Inflammatory macrophage treated with lipopolysaccharide for 4 hours (primary cell): ENCODE measurements at regions not wholly inside any gene's neighbourhood (a gene's known extent, or its start where the extent isn't known, plus 50 kb on each side); places are given as distances from the start of the nearest gene placed in this dataset.
"Not testable (repeated sequence)": the region's sequence is repeated elsewhere in the genome, so short reads cannot be mapped to it uniquely, and the experiment has no call there.

ENCODE experiments used
- DNase-seq: peaks from one replicate; pipeline ENCODE4 v3.0.0-alpha.2; 2020

DNA sequence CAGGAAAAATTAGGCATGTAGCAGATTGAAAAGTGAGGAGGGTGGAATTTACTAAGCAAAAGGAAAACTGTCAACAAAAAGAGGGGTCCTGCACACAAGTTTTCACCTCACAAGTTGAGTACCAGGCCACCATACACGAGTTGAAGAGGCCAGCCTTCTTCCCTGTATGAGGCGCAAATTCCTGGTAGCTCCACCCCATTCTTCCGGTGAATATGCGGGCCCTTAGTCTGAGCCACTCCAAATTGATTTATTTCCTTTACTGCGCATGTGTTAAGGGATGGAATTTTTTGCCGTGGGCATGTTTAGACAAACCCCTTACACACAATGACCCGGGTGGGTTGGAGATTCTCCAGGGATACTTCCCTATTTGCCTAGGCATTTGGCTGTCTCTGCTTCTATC lies 942.1 kb upstream of the GRIA3 start:
- DNase-seq: no peak

DNA sequence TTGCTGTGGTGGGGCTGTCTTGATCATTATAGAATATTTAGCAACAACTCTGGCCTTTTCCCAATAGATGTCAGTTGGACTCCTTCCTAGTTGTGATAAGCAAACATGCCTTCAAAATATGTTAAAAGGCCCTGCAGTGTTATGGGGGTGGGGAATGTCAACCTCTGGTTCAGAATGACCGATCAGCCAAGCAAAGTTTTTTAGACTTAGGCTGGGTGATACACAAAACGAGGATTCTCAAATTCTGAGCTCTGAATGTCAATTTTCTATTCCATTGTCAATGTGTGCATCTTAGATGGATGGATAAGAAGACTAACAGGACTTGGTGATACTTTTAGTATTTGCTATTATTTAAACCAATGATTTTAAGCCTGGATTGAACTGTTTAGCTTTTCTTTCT lies 940.0 kb upstream of the GRIA3 start:
- no peak for DNase-seq

DNA sequence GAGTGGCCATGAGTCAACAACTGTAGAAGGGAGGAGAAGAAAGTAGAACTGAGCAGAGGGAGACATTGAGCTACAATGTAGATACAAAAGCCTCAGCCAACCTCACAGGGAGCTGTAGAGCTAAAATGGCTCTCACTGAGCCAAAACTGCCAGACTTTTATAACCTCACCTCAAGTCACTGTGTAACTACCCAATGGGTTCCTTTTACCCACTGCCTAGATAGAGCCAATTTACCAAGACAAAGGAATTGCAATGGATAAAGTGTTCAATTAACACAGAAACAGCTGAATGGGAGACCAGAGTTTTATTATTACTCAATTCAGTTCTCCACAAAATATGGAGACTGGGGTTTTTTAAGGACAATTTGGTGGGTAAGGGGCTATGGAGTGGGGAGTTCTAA lies 938.9 kb upstream of the GRIA3 start:
- no peak for DNase-seq

DNA sequence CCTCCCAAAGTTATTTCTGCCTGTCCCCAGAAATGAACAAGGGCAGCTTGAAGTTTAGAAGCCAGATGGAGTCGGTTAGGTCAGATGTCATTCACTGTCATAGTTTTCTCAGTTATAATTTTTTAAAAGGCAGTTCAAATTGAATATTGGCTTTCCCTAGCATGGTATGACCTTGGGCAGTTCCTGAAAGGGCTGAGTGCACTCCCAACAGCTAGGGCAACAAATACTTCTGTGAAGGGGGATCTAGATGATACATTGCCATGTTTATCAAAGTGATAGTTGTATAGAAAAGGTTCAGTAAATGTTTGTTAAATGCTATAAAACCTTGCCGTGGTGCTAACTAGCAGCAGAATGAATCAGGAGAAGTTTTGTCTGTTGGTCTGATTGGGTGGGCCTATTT lies 938.1 kb upstream of the GRIA3 start:
- DNase-seq: no peak

DNA sequence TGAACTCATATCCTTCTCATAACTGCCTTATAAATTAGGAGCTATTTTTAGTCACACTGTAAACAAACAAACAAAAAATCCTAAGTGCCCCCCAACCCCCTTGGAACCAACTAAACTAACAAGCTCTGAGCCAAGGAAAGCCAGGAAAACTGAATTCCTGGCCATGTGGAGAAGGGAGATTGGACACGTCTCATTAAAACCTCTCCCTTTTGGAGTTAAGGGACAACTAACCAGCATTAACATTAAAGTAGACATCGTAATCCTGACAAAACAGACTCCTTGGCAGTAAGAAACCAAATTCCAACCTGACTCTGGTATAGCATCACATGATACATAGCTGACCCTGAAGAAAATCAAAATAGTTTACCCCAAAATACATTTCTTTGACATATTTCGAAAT lies 937.1 kb upstream of the GRIA3 start:
- no peak for DNase-seq

DNA sequence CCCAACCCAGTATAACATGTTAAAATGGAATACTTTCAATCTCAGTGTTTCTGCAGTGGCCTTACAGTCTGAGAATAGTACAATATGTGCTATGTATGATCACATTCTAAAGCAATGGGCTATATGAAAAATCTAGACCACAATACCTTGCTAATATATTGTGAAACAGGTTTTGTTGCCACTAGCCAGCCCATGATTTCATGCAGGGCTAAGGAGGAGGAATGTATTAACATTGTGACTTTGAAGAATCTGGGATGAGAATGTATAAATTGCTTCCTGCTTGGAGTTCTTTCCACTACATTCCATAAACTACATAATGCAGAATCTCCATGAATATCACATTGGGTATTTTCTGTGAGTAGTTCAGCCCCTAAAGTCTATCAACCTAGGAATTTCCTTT lies 935.4 kb upstream of the GRIA3 start:
- no peak for DNase-seq

DNA sequence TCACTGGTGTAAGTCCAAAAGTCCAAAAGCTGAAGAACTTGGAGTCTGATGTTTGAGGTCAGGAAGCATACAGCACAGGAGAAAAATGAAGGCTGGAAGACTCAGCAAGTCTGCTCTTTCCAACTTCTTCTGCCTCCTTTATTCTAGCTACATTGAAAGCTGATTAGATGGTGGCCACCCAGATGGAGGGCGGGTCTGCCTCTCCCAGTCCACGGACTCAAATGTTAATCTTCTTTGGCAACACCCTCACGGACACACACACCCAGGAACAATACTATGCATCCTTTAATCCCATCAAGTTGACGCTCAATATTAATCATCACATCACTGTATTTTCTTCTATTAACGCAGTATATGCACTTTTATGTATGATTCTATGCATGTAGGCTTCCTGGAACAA lies 931.6 kb upstream of the GRIA3 start:
- DNase-seq: no peak

DNA sequence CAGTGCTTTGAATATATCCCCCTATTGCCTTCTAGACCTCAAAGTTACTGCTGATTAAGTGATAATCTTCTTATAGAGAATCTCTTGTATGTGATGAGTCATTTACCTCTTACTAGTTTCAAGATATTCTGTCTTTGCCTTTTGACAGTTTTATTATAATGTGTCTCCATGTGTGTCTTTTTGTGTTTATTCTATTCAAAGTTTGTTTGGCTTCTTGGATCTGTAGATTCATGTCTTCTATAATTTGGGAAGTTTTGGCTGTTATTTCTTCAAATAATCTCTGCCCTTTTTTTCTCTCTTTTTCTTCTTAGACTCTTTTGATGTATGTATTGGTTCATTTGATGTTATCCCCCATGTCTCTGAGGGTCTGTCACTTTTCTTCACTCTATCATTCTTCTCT lies 915.7 kb upstream of the GRIA3 start:
- no peak for DNase-seq

DNA sequence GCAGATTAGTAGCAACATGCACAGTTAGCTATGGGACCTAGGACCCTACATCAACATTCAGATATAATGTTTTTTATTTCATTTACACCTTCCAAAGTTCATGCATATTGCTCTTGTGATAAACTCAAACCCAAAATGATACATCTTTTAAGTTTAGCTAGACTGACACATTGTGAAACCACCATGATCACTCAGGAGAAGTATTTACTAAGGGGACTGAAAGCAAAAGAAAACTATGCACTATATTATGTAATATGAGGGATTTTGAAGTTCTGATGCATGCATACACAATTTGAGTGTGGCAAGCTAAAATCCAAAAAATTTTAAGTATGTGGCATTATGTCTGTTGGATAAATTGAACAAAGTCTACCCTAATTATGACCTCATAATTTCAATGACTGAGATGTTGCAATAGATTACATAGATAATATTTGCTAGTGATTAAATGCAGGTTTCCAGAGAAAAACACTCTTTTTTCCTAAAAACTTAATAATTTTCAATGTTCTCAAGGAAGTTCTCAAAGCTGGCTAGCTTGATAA lies 914.8 kb upstream of the GRIA3 start:
- DNase-seq: no peak

DNA sequence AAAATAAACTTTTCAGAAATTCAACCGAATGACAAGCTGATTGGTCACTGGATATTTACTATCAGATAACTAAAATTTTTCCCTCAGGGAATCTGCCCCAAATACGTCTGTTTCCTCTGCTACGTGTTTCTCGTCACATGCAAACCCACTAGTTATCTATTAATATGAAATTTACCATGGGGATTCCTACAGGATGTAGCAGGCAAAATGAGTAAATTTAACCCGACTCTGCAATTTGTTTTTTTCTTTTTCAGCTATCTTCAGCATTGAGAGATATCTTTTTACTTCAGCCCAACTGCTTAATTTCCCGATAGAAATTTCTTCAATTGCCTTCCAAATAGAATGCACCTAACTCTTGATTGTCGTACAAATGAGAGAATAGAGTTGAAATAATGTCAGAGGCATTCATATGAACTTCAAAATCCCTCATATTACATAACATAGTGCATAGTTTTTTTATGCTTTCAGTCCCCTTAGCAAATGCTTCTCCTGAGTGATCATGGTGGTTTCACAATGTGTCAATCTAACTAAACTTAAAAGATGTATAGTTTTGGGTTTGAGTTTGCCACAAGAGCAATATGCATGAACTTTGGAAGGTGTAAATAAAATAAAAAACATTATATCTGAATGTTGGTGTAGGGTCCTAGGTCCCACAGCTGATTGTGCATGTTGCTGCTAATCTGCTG lies 913.1 kb upstream of the GRIA3 start:
- no peak for DNase-seq

DNA sequence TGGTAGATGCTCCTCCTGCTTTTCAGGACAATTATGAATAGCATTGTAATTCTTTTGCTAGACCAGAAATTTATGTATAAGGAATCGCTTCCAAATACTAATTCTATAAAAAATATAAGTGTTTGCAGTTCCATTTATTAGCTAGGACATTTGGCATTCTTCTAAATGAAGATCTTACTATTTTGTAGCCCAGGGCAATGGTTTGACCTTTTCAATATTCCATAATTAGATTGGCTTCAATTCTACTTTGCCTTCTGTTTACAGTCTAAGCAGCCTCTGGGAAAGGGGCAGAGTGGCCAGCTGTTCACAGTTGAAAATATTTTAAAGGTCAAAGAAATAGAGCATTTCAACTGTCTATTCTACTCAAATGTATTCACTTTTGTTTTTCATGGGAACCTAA lies 912.1 kb upstream of the GRIA3 start:
- DNase-seq: no peak

DNA sequence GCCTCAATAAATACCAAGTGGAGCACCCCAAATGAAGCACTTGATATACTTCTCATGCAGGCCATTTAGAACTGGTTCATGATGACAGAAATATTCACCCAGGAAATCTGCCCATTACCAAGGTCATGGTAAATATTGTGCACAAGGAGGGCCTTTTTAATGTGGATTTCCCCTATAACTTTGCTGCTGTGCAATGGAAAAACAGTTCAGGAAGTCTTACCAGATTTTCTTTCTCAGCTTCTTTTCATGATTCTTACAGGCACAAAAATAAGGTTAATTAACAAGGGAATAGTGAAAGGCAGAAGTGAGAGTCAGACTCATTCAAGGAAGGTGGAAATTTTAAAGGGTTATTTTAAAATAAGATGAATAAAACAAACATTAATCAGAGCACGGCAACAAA lies 904.3 kb upstream of the GRIA3 start:
- DNase-seq: no peak

DNA sequence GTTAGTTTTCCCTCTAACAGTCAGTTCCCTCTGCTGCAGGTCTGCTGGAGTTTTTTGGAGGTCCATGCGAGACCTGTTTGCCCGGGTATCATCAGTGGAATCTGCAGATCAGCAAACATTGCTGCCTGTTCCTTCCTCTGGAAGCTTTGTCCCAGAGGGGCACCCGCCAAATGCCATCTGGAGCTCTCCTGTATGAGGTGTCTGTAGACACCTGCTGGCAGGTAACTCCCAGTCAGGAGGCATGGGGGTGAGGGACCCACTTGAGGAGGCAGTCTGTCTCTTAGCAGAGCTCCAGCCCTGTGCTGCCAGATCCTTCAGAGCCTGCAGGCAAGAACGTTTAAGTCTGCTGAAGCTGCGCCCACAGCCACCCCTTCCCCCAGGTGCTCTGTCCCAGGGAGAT lies 884.3 kb upstream of the GRIA3 start:
- not testable (repeated sequence) for DNase-seq

DNA sequence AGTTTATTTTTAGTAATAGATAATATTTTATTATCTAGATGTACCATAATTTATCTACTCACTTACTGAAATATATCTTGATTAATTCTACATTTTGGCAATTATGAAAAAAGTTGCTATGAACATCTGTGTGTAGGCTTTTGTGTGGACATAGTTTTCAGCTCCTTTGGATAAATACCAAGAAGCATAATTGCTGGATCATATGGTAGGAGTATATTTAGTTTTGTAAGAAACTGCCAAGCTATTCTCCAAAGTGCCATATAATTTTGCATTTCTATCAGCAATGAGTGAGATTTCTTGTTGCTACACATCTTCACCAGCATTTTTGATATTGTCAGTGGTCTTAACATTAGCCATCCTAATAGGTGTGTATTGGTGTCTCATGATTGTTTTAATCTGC lies 882.6 kb upstream of the GRIA3 start:
- no peak for DNase-seq

DNA sequence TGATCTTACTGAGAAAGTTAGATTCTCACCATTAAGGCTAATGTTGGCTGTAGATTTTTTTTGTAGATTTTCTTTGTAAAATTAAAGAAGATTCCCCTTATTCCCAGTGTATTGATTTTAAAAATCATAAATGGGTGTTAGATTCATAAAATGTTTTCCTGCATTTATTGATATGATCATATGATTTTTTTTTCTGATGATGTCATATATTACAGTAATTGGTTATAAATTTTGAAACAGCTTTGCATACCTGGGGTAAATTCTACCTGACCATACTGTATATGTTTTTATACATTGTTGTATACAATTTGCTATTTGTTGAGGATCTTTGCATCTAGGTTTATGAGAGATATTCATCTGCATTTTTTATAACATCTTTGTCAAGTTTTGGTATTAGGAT lies 880.3 kb upstream of the GRIA3 start:
- no peak for DNase-seq

DNA sequence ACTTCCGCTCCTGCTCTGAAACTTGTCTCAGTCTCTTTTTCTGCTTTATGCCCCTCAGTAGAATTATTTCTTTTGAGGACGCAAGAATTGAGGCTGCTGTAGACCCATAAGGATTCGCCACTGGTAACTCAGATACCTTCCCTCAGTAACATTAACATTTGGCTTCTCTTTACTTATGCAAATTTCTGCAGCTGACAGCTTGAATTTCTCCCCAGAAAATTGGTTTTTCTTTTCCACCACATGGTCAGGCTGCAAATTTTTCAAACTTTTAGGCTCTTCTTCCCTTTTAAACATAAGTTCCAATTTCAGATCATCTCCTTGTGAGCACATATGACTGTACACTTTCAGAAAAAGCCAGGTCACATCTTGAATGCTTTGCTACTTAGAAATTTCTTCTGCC lies 839.3 kb upstream of the GRIA3 start:
- DNase-seq: no peak

DNA sequence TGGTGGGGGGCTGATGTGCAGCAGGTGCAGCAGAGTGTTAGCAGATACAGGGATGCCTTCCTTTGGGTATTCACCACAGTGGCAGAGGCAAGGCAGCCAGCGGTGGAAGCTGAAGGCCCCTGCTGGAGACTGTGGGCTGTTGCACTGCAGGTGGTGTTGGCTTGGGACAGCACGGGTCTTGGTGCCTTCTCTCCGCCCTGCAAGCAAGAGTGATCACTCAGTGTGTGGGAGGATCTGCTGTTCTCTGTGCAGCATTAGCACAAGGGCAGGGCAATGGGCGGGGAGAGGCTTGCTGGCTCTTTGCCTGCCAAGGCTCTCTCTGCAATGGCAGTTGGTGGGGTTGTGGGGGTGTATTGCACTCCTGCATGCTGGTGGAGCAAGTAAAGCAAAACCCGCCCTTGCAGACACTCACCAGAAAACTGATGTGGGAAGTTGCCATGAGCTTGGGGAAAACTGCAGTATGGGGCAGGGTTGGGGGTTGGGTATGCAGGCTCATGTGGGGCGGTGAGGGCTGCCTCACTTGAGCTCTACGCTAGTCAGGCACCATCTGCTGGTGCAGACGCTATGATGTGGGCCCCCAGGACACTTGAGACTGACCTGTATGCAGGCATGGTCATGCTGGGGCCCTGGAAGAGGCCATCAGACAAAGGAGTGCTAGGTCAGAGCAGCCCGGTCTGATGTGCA lies 820.8 kb upstream of the GRIA3 start:
- DNase-seq: no peak

DNA sequence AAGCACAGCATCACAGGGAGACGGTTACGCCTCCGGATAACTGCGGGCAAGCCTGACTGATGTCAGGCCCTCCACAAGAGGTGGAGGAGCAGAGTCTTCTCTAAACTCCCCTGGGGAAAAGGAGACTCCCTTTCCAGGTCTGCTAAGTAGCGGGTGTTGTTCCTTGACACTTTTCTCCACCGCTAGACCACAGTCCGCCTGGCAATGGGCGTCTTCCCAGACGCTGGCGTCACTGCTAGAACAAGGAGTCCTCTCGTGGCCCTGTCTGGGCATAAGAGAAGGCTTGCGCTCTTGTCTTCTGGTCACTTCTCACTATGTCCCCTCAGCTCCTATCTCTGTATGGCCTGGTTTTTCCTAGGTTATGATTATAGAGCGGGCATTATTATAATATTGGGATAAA lies 808.5 kb upstream of the GRIA3 start:
- not testable (repeated sequence) for DNase-seq

DNA sequence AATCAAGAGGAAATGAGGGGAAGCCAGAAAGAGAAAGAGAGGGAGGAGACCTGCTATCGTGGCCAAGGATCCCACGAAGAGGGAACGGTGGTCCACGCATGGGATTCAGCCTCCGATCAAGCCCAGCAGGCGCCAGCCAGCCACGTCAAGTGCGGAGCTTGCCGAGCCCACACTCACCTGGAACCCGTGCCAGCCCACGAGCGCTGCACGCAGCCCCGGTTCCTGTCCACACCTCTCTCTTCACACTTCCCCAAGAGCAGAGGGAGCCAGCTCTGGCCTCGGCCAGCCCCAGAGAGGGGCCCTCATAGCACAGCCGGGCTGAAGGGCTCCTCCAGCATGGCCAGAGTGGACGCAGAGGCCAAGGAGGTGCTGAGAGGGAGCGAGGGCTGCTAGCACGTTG lies 795.1 kb upstream of the GRIA3 start:
- DNase-seq: no peak

DNA sequence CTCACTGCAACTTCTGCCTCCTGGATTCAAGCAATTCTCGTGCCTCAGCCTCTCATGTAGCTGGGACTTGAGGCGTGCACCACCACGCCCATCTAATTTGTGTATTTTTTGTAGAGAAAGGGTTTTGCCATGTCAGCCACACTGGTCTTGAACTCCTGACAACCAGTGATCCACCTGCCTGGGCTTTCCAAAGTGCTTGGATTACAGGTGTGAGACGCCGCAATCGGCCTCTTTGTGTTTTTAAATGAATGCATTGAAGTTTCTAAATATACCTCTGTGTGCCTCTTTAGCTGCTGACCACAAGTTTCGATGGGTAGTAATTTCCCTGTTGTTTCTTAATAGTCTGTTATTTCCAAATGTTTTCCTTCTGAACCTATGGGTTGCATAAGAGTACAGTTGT lies 765.3 kb upstream of the GRIA3 start:
- no peak for DNase-seq

DNA sequence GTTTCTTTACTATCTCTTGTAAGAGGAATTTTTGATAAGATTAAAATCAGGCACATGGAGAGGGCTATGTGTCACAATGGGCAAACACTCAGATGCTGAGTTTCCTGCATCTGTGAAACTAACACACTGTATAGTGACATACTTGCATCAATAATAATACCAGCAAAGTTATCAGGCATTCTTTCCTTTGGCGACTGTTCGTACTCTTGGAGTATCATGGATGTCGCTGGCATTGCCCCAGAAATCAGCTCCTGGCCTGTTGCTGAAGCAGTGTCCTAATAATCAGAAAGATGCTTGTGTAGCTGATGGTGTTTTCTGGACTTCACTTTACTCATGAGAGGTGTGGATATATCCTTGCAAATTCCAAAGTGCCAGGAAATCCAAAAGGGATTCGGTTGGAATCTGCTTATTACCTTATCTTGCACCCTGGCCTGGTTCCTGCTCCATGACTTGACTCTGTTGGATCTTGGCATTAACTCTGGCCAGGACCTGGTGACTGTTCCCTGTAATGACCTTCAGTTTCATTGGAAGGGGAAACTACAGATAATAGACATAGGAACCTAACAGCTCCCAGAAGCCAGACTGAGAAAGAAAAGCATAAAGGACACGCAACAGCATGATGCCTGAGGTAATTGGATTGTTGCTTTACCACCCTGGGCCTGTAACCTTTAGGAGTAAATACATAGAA lies 762.5 kb upstream of the GRIA3 start:
- no peak for DNase-seq

DNA sequence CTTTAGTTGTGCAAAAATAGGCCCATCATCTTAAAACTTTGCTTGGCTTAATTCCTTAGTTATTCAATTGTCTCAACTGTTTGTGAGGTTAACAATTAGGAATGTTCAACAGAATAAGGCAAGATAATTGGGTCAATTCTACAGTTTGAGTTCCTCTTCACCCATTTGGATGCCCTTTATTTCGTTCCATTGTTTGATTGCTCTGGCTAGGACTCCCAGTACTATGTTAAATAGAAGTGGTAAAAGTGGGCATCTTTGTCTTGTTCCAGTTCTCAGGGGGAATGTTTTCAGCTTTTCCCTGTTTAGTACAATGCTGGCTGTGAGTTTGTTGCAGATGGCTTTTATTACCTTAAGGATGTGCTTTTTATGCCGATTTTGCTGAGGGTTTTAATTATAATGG lies 761.5 kb upstream of the GRIA3 start:
- no peak for DNase-seq

DNA sequence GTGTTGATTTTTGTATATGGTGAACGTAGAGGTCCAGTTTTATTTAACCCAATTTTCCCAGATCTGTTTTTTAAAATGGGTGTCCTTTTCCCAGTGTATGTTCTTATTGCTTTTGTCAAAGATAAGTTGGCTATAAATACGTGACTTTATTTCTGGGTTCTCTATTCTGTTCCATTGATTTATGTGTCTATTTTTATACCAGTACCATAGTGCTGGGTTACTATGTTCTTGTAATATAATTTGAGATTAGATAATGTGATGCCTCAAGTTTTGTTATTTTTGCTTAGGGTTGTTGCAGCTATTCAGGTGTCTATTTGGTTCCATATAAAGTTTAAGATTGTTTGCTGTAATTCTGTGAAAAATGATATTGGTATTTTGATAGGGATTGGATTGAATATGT lies 749.1 kb upstream of the GRIA3 start:
- no peak for DNase-seq

DNA sequence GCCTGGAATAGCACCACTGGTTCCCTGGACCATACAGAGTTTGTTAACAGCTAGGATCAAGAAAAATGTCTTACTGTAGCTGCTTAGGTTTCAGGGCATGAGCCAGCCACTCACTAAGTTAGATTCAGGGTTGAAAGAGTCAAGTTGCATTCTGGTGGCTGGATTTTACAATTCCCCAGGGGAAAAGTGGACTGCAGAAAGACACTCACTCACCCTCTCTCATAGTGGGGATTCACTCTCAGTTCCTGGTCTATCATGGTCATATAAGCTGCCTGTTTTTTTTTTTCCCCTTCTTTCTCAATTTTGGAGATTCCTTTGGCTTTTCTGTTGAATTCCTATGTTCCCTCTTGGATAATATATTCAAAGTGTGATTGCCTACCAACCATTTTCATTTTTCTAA lies 744.2 kb upstream of the GRIA3 start:
- DNase-seq: no peak
